IPS-NIHi11 (cell line): ENCODE measurements at regions not wholly inside any gene's neighbourhood (a gene's known extent, or its start where the extent isn't known, plus 50 kb on each side); places are given as distances from the start of the nearest gene placed in this dataset.

Experiments used
- DNase-seq: peaks from one replicate; pipeline ENCODE4 v3.0.0; 2012; ENCODE audit warnings: mixed read lengths, low spot score

DNA sequence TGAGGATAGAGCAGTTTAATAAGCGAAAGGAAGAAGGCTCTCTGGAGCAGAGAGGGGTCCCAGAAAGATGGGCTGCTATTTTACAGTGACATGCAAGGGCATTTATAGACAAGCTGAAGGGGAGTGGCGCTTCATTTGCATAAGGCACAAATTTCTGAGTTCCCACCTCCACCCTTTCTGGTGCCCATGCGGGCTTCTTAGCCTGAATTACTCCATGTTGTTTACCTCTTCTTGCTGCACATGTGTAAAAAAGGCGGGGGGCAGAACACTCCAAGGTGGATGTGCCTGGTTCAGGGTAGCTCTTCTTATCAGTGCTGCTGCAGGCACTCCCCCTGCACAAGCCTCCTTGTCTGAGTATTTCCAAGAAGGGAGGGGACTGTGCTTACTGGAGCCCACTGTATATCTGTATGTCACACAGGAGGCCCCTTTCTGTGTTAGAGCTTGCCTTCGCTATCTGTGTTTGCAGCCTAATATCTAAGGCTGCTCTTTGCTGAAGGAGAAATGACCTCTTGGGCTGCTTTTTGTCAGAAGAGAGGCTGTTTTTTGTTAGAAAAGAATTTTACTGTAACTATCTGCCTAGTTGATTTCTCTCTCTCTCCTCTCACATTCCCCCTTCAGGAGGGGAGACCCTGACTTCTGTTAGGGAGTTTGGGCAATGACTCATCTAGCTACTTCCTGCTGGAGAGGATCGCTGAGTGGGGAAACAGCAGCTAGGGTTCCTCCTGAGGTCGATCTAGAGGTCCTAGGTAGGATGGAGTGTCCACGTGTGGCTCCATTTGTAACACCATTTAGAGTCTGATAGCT lies 1057.0 kb upstream of the CNTN5 start:
- DNase-seq: no peak

DNA sequence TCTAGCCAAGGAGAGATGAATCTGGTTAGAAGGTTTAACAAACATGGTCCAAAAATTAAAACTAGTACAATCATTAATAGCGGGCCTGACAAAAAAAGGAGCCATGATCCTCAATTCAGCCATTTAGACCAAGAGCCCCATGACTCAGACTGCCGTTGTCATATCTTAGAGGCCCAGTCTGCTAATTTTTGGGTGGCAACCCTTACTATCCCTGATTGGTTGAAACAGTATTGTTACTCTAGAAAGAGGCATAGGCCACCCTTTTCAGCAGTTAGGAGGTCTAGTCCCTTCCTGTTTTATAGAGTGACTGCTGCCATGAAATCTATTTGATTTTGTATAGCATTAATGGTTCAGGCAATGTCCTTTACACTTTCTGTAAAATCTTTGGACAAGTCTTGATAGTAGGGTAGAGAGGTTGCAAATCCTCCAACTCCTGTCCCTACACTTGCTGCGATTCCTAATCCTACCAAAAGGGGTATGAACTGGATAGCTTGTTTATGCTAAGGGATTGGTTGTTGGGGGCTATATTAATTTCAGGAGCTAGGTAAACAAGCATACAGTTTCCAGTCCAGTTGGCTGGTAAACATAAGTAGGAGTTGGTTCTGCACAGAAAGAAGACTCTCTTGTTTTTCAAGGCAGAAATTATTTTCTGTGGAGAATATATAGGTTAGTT lies 1056.3 kb upstream of the CNTN5 start:
- DNase-seq: no peak

DNA sequence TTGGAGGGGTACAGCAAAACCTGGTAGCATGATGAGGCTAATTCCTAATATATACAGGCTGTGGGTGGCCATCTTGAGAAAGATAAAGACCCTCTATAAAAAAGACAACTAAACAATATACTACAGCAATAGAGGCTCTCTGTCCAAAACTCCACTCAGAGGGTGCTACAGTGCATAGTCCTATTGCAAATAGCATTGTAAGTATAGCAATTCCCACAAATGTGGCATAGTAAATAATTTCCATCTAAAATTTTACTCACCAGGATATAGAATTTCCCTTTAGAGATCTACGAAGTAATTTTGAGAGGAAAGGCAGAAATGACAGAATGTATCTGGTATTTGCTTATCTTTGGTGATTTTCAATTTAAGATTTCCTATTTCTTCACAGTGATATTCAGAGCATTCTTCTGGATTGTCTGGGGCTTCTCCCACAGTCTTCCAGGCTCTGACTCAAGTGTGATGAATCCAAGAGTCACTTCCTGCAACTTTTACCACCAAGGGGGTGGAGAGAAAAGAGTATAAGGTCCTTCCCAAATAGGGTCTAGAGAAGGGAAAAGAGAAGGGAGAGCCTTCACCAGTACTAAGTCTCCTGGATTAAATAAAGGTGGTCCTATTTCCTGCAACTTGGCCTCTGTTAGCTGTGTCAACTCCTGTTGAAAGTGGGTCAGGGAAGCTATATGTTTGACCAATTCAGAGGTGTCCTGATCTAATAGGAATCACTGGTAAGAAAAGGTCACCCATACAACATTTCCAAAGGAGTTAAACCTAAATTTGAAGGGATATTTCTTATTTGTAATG lies 1054.7 kb upstream of the CNTN5 start:
- no peak for DNase-seq

DNA sequence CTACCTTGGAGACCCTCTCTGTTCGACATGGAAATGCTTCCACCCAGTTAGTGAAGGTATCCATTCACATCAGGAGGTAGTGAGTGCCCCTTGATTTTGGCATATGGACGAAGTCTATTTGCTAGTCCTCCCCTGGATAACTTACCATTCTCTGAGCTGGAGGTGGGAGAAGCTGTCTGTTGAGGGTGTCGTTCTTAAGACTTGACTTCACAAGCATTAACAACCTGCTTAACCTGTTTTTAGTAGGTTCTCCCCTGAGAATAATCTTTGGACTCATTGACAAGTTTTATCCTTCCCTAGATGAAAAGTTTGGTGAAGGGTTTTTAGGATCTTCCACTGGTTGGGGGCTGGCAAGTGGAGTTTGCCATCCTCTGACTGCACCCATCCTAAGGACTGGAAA lies 1053.8 kb upstream of the CNTN5 start:
- no peak for DNase-seq

DNA sequence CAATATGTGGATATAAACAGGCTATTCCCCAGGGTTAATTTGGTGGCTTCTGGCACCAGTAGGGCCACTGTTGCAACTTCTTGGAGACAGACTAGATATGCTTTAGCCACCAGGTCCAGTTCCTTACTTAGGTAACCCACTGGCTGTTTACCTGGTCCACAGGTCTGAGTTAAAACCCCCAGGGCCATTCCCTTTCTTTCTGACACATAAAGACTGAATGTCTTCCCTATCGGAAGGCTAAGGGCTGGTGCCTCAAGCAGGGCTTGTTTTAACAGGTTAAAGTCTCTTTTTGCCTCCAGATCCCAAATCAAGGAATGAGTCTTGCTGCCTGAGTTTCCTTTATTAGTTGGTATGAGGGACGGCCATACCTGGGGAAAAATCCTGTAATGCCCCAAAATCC lies 1052.7 kb upstream of the CNTN5 start:
- no peak for DNase-seq

DNA sequence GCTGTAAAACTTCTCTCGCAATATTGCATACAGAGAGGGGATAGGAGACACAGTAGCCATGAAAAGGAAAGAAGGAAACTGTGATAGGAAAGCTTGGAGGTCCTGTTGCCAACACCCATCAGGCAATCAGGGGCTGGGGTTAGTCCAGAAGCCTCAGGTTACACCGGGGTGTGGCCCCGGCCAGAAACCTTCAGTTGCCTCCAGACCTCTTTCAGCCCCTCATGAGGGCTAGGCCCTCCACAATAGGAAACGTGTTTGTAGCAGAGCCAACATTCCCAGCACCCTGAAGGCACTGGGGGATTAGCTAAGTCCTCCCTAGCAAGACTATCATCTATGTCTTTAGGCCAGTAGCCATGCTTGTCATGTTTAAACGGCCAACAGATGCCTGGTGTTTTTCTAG lies 1048.0 kb upstream of the CNTN5 start:
- DNase-seq: no peak

DNA sequence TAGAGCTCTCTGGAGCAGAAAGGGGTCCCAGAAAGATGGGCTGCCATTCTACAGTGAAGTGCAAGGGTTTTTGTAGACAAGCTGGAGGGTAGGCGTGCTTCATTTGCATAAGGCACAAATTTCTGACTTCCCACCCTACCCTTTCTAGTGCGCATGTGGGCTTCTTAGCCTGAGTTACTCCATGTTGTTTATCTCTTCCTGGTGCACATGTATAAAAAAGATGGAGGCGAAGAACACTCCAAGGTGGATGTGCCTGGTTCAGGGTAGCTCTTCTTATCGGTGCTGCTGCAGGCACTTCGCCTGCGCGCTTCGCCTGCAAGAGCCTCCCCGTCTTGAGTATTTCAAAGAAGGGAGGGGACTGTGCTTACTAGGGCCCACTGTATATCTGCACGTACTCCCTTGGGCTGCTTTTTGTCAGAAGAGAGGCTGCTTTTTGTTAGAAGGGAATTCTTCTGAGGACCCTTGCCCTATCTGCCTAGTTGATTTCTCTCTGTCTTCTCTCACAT lies 1047.3 kb upstream of the CNTN5 start:
- no peak for DNase-seq

DNA sequence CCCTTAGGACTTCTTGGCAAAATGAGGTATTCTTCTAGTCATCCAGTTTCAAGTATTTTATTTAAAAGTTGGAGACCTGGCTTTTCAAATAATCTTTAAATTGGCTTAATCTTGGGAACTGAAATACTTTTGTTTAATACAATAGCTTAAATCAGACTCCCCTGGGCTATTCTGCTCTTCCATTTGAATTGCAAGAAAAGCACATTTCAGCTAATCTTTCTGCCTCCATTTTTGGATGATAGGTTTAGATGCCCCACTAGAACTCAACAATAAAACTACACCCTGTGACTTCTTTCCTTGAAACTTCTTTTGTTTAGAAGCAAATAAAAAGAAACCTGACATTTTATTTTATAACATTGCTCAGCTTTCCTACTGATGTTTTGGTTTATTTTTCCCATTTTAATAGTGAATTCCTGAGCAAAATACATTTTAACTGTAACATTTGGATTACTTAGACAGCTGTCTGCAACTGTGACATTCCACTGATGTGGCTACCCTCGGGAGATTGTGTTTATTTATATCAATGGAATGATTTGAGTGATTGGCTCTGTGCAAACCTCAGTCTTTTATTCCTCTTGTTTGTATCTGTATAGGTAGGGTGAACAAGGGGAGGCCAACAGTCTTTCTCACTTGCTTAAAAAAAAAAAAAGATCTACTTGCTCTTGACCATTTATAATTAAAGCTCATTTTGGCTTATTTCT lies 1045.8 kb upstream of the CNTN5 start:
- DNase-seq: no peak

DNA sequence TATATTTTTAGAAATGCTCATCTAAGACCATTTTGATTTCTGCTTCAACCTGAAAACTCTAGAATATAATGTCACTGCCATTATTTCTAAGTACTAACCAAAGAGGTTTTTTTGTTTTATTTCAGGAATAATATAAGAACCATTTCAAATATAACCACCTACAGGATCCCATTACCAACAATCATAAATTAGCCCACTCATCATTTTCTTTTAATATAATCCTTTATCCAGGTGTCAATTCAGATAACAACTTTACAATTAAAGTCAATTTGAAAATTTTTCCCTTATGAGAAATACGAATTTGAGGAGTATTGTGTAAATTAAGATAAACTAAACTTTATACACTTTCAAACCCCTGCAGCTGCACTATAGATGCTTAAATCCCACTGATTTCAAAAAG lies 1043.0 kb upstream of the CNTN5 start:
- no peak for DNase-seq

DNA sequence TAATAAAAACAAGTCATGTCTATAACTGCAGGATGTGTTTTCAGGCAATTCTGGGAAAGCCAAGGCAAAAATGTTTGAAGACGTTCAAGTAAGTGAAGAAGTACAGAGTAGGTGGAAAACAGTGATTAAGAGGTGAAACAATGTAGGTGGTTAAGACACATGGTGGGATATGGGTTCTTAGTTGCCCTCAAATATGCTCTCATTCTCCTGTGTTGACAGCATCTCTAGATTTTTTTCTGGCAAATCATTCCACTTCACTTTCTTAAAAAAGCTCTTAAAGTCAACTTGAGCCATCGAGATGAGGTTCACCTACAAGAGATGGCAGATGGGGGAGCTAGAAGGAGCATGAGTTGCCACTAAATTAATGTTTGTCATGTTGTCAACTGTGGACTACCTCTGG lies 1041.0 kb upstream of the CNTN5 start:
- no peak for DNase-seq

DNA sequence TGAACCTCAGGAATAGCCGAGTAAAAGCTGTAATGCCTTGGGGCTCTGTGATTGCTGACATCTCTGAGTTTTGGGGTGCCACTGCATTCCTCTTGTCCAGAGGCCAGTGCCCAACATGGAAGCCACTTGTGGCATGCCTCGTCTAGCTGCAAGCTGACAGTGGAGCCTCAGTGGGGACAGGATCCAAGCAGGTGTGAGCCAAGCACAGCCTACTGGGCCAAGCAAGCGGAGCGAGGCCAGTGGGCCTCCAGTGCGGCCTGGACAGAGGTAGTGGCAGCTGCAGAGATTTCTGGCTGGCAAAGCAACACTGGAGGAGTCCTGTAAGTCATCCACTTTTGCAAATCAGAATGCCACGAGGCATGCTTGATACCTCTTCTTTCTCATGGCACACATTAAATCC lies 1038.2 kb upstream of the CNTN5 start:
- no peak for DNase-seq

DNA sequence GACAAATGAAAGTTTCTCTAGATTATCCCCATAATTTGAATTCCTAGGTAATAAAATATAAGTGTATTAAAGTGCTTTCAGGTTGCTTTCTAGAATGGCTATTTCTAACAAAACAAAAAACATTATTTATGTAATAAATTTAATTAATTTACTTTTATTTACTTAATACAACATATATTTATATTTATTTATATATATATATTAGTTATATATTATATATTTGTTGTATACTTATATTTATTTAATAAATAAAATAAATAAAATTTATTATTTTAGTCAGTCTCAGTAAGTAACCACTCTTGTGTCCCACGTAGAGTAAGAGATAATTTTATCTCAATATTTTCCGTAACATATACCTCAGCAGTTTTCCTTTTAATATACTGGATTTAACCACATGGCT lies 1031.6 kb upstream of the CNTN5 start:
- DNase-seq: no peak

DNA sequence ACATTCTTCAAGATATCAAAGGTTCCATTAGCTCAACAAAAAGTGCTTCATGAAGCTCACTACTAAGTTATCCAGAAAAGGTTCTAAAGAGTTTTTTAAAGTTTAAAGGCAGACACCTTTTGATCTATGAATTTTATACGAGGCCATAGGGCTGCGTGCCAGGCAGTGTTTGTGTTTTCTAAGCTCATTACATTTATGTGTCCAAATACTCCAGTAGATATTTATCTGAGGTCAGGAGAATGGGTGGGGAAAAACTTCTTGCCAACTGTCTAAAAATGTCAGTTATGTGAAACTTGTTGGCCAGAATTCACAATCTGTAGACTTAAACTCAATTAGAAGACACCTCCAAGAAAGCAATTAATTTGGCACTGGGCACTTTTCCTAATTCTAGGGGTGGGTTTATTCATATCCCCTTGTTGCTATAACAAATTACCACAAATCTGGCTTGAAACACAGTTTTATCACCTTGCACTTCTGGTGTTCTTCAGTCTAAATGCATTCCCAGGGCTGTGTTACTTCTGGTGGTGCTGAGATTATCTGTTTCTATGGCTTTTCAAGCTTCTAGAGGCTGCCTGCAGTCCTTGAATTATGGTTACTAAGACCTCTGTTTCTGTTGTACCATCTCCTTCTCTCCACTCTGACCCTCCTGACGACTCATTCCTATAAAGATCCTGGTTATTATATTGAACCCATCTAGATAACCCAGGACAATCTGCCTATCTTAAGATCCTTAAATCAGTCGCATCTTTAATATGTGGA lies 1030.4 kb upstream of the CNTN5 start:
- DNase-seq: no peak

DNA sequence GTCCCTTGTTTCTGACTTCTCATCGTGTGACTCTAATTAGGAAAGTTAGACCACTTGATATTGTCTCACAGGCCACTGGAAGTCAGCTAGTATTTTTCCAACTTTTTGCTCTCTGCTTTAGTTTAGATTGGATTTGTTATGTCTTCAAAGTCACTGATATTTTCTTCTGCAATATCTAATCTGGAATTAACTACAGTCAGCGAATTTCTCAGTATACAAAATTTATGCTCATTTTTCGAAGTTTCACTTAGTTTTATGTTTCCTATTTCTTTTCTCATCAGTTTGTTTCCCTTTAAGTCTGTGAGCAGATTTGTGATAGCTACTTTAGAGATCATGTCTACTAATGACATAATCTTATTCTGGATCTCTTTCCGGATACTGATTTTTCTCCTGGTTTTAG lies 1027.2 kb upstream of the CNTN5 start:
- no peak for DNase-seq

DNA sequence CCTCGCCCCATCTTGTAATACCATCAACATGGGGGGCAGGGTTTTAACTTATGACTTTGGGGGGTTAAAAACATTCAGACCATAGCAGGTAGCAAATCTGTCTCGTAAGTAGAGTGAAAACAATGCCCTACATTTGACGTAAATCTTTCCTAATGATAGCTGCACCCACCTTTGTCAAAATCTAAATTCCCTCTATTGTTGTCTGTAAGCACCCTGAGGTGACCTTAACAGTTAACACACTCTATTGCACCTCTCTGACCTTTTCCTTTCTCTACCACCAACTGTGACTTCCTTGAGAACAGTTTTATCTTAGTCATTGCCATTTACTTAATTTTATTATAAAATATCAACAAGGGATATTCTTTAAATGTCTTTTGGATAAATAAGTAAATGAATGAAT lies 1024.9 kb upstream of the CNTN5 start:
- no peak for DNase-seq

DNA sequence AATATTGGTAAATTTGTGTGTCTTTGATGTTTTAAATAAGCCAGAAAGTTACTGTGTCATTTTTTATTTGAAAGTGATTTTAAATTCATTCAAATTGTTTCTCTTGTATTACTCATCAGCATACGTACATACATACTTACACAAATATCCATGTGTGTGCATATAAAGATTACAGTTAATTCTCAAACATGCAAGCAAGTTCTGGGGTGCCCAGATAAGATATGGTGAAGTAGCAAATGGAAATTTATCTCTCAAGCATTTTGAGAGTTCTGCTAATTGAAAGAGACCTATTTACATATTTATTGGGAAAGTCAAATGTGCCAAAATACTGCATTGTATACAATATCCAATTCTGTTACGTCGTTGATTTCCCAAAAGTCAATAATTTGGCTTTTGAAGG lies 1024.0 kb upstream of the CNTN5 start:
- no peak for DNase-seq

DNA sequence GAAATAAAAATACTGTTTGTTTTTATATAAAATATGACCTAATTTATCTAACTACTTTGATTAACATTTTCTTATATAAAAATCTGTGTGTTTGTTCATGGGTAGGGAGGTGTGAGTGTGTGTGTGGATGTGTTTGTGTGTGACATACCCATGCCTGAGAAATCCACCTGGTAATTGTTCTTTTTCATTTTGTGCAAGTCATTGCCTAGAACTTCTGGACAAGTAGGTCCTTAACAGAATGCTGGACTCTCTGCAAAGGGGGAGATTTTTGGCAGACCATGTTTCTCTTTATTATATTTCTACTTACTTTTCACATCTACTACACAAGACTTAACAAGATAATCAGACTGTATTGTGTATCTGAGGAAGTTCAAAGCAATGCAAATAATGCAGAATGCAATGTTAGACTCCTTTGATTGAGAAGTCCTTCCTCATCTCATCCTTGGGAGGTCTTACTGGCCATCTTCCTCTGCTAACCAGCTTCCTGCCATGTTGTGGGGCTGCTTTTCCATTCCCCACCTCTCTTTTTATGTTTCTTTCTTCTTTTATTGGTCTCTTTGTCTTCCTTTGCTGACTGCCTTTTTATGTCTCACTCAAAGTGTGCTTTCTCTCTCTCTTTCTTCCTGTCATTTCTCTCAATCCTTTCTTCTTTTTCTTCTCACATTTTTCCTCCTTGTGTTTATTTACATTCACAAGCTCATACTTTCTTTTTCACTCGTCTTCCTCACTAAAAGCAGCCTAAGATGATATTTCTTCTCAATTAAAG lies 1017.0 kb upstream of the CNTN5 start:
- no peak for DNase-seq

DNA sequence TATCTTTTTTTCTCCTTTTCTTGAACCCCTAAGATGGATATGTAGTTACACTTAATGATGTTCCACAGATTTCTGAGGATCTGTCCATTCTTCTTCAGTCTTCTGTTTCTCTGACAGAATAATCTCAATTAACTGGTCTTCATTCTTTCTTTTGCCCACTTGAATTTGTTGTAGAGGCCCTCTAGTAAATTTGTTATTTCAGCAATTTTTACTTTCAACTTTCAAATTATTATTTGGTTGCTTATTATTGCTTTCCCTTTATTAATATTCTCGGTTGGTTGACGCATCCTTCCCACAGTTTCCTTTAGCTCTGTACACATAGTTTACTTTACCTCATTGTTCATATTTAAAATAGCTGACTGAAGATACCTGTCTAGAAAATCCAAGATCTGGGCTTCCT lies 1013.7 kb upstream of the CNTN5 start:
- no peak for DNase-seq

DNA sequence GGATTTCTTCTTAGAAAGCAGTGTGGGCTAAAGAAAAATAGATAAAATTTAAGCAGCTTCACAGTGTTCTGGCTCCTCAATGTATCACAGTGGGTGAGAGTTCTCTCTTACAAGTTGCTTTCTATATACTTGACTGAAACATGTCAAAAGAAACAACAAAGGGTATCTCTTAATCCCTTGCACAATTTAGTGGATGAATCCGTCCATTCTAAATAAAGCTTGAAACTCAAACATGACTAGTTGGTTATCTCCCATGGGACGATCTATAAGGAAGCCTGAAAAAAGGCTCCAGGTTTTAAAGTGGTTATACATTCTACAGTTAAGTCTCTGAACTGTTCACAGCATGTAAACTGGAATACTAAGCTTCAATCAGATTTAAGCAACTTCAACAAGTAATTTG lies 993.1 kb upstream of the CNTN5 start:
- no peak for DNase-seq

DNA sequence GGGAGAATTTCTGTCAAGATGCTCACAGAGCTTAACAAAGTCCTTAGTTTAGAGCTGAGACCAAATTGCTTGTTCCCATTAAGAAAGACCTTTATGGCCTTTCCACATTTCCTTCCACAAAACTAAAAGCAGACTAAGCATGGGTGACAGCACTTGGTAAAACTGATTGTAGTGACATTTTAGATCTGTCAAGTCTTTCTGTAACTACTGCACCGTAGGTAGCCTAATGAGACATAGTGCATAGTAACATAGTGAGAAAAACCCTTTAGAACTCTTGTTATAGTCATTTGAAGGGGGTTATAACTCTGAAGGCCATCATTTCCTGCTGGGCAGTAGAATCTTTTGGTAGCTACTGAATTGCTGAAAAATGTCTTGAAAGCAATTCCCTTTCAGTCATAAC lies 990.9 kb upstream of the CNTN5 start:
- no peak for DNase-seq

DNA sequence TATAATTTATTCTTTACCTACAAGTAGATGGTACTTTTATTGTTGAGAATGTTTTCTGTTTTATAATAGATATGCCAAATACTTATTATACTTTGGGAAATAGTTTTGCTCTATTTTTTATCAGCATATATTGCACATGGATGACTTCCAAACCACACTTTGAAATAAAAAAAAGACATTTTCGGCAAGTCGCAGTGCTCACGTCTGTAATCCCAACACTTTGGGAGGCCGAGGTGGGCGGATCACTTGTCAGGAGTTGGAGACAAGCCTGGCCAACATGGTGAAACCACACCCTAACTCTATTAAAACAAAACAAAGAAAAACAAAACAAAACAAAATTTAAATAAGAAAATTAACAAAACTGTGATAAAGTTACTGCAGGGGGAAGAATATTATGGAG lies 983.9 kb upstream of the CNTN5 start:
- no peak for DNase-seq
